Mononuclear cell (primary cell): ENCODE measurements at regions not wholly inside any gene's neighbourhood (a gene's known extent, or its start where the extent isn't known, plus 50 kb on each side); places are given as distances from the start of the nearest gene placed in this dataset.
"Not testable (repeated sequence)": the region's sequence is repeated elsewhere in the genome, so short reads cannot be mapped to it uniquely, and the experiment has no call there.

Experiments used
- H3K27me3 ChIP-seq: 2 replicates; pipeline ENCODE4 v1.6.0; 2011; ENCODE audit warnings: low read length, control low read depth; ENCODE audit not compliant: insufficient read depth
- H3K4me1 ChIP-seq: 2 replicates; pipeline ENCODE4 v1.5.1; 2011; ENCODE audit warnings: mild to moderate bottlenecking, low read length, control low read depth; ENCODE audit not compliant: insufficient read depth
- H3K4me3 ChIP-seq: 2 replicates; pipeline ENCODE4 v1.5.1; 2011; ENCODE audit warnings: mild to moderate bottlenecking, low read length, moderate library complexity
- H3K9me3 ChIP-seq: 2 replicates; pipeline ENCODE4 v1.5.1; 2011; ENCODE audit warnings: low read depth, mild to moderate bottlenecking, control low read depth, low read length

DNA sequence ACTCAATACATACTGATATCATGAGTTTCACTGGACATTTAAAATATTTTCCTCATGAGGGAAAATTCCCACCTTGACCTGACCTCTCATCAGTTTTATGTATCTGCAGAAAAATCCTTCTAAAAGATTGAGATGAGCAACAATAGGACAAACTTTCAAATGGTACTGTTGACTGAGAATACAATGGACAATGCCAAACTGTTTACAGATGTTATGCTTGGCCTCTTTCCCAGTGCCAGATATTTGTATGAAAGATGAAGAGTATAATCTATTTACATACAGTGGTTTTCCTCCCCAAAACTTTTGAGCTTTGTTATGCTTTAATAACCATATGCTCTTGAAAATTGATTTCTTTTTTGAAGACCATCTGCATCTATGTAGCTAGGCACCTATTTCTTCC, 245.1 kb upstream of the RSPO3 start:
- H3K4me1 ChIP-seq, result no peaks in the 10 kb centered on the region
- no peaks in the 10 kb centered on the region for H3K9me3 ChIP-seq
- no peaks in the 10 kb centered on the region for H3K27me3 ChIP-seq
- no peak overlapping the region for H3K4me3 ChIP-seq

DNA sequence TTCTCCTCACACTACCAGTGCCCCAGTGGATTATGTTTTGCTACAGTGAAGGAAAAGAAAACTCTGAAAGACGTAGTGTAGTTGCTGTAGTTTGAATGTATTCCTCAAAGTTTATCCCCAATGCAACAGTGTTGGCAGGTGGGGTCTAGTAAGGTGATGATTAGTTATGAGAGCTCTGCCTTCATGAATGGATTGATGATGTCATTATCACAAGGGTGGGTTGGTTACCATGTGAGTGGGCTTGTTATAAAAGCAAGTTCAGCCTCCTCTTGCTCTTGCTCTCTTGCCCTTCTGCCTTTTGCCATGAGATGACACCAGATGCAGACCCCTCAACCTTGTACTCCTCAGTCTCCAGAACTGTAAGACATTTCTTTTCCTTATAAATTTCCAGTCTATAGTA, 244.7 kb upstream of the RSPO3 start:
- H3K4me3 ChIP-seq, result no peak overlapping the region
- H3K4me1 ChIP-seq, result no peaks in the 10 kb centered on the region
- no peaks in the 10 kb centered on the region for H3K9me3 ChIP-seq
- H3K27me3 ChIP-seq, result no peaks in the 10 kb centered on the region

- Histone ChIP-seq H3K27me3 (no peaks in the 10 kb centered on the region), H3K9me3 (no peaks in the 10 kb centered on the region), H3K4me1 (no peaks in the 10 kb centered on the region), H3K4me3 (no peak overlapping the region)
Observed at GRCh38 chr6:126876446-126876845, 242.0 kb upstream of the RSPO3 start.

DNA sequence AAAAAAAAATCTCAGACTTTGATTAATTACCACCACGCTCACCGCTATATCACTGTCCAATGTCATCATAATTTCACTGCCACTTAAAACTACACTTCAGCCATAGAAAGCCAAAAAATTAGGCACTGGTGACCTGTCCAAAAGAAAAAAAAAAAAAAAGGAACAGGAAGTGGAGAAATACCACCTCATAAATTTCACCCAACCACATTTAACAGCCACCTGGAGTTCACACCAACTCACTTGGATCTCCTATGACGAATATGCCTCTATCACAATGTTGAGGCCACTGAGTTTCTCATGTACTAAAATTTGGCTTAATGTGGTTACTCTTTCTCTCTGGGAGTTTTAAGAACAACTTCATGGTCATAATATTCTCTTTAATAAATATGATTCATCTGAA, 237.5 kb upstream of the RSPO3 start:
- Histone ChIP-seq H3K9me3 (no peaks in the 10 kb centered on the region), H3K4me3 (no peak overlapping the region), H3K4me1 (no peaks in the 10 kb centered on the region), H3K27me3 (no peaks in the 10 kb centered on the region)

- Histone ChIP-seq H3K27me3 (no peaks in the 10 kb centered on the region), H3K4me1 (no peaks in the 10 kb centered on the region), H3K4me3 (no peak overlapping the region), H3K9me3 (no peaks in the 10 kb centered on the region)
Observed at GRCh38 chr6:126886106-126886505, 232.4 kb upstream of the RSPO3 start.

DNA sequence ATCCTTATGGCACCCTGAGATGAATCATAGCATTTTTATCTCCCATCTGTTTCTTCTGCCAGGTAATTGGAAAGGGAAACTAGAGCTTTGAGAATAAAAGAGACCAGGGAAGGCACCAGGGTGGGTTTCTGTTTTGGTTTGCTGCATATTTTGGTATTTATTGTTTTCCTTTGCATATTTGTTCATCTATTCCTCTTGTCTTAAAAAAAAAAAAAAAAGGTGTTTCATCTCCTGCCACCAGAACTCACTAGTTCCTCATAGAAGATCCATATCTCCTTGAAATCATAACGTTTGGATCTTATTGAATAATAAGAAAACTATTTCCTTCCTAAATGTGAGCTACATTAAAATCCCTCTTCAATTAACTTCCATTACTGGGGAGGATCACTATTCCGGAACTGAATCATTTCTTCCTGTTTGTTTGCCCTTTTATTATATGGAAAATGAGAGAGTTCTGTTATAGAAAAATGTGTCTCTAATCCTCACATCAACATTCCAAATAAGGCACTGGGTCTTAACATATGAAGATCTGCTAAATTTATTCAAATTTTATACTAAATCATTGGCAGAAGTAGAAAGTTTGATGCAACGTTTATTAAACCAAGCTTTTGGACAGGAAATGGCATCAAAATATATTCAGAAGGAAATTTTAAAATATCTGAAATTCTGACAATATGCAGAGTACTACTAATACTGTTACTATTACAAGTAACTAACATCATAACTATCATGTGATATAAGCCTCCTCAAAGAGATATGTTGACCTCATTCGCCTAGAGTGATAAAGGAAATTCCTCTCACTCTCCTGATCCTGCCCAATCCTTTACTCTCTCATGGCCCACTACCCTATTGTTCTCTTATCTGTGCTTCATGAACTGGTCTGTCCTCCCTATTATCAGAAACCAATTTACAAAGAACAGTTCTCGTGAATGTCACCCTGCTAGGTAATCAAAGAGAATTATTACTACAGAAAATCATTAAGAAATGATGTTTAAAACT, 229.4 kb upstream of the RSPO3 start:
- Histone ChIP-seq H3K4me3 (no peak overlapping the region), H3K4me1 (no peaks in the 10 kb centered on the region), H3K27me3 (no peaks in the 10 kb centered on the region), H3K9me3 (no peaks in the 10 kb centered on the region)

DNA sequence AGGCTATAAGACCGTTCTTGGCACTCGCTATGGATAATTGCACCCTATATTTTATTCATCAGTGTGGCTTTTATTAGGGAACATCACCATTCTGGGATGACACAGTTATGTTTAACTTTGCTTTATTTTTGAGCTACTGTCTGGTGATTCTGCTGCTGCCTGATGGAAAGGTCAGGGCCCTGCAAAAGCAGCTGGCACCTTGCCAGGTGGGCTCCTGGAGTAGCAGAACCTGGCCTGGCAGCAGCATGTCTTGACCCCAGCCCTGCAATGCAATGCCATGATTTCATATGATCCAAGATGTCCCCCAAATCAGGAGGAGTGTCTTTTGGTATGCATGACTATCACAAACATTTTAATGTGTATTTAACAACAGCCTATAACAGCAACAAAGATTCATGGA, 228.4 kb upstream of the RSPO3 start:
- Histone ChIP-seq H3K4me3 (no peak overlapping the region), H3K27me3 (no peaks in the 10 kb centered on the region), H3K4me1 (no peaks in the 10 kb centered on the region), H3K9me3 (no peaks in the 10 kb centered on the region)

- Histone ChIP-seq H3K27me3 (no peaks in the 10 kb centered on the region), H3K4me3 (no peak overlapping the region), H3K9me3 (no peaks in the 10 kb centered on the region), H3K4me1 (no peaks in the 10 kb centered on the region)
Observed at GRCh38 chr6:126891158-126891557, 227.3 kb upstream of the RSPO3 start.

DNA sequence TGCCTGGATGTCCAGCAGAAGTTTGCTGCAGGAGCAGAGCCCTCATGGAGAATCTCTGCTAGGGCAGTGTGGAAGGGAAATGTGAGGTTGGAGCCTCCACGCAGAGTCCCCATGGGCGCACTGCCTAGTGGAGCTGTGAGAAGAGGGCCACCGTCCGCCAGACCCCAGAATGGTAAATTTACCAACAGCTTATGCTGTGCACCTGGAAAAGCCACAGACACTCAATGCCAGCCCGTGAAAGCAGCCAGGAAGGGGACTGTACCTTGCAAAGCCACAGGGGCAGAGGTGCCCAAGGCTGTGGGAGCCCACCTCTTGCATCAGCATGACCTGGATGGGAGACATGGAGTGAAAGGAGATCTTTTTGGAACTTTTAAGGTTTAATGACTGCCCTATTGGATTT, 225.6 kb upstream of the RSPO3 start:
- H3K4me1 ChIP-seq, H3K4me3 ChIP-seq: not testable (repeated sequence)

GRCh38 chr6:126897758-126898157, 220.7 kb upstream of the RSPO3 start:
- Histone ChIP-seq H3K27me3 (no peaks in the 10 kb centered on the region), H3K4me3 (no peak overlapping the region), H3K9me3 (no peaks in the 10 kb centered on the region), H3K4me1 (no peaks in the 10 kb centered on the region)

More for the DNA sequence above, 225.6 kb upstream of the RSPO3 start:
- H3K27me3 ChIP-seq, H3K9me3 ChIP-seq: not testable (repeated sequence)

DNA sequence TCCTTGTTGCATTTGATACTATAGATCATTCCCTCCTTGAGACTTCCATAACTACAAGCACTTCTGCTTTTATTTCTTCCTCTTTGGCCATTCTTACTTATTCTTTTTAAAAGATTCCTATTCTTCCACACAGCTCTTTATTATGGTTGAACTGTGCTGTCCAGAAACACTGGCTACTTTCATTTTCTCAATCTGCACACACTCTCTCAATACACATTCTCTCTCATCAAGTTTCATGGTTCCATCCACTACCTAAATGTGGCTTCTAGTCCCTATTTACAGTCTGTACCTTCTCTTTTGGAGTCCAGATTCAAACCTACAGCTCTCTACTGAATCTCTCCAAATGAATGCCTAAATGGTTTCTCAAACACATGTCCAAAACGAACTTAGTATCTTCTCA, 214.3 kb upstream of the RSPO3 start:
- Histone ChIP-seq H3K27me3 (no peaks in the 10 kb centered on the region), H3K4me1 (no peaks in the 10 kb centered on the region), H3K4me3 (no peak overlapping the region), H3K9me3 (no peaks in the 10 kb centered on the region)

DNA sequence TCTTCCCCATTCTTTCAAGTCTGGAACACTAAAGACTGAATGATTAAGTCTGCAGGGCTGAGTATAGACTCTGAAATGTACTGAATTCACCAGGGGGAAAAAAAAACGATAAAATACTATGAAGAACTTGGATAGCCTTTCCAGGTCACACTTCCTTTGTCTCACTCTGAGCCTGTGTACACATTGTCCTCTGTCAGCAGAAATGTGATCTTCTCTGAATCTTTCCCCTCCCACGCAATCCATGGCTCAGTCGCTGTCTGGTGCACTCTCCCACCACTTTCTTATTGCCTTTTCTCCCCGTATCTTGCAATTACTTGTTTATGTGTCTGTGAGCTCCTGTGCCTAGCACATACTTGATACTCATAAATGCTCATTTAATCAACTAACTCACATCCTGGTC, 212.6 kb upstream of the RSPO3 start:
- Histone ChIP-seq H3K4me3 (no peak overlapping the region), H3K27me3 (no peaks in the 10 kb centered on the region)

DNA sequence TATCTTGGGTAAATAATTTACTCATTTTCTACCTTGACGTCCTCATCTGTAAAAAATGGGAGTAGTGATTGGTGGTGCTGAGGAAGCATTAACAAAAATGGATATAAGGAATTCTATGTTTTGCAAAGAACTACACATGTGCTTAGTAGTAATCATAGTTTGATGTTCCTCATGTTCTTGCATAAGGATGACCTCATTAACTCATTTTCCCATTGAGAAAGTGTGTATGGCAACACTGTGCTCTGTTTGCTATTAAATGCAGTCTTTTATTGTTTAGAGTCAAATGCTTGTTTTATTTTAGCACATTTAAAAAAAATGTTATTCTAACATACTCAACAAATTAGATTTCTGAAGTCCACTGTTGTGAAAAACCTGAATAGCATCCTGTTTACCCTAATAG, 211.2 kb upstream of the RSPO3 start:
- Histone ChIP-seq H3K9me3 (no peaks in the 10 kb centered on the region), H3K27me3 (no peaks in the 10 kb centered on the region), H3K4me3 (no peak overlapping the region), H3K4me1 (no peaks in the 10 kb centered on the region)

More for the DNA sequence above, 212.6 kb upstream of the RSPO3 start:
- H3K9me3 ChIP-seq, result no peaks in the 10 kb centered on the region
- no peaks in the 10 kb centered on the region for H3K4me1 ChIP-seq

GRCh38 chr6:126907996-126908395, 210.5 kb upstream of the RSPO3 start:
- Histone ChIP-seq H3K9me3 (no peaks in the 10 kb centered on the region), H3K4me1 (no peaks in the 10 kb centered on the region), H3K4me3 (no peak overlapping the region), H3K27me3 (no peaks in the 10 kb centered on the region)

- Histone ChIP-seq H3K4me3 (no peak overlapping the region), H3K4me1 (no peaks in the 10 kb centered on the region), H3K27me3 (no peaks in the 10 kb centered on the region), H3K9me3 (no peaks in the 10 kb centered on the region)
Observed at GRCh38 chr6:126909493-126909892, 209.0 kb upstream of the RSPO3 start.

- H3K27me3 ChIP-seq, result no peaks in the 10 kb centered on the region
- no peak overlapping the region for H3K4me3 ChIP-seq
- H3K4me1 ChIP-seq, result no peaks in the 10 kb centered on the region
- H3K9me3 ChIP-seq, result no peaks in the 10 kb centered on the region
Observed at GRCh38 chr6:126913651-126914050, 204.8 kb upstream of the RSPO3 start.
